IPS-20b (cell line): ENCODE measurements at regions not wholly inside any gene's neighbourhood (a gene's known extent, or its start where the extent isn't known, plus 50 kb on each side); places are given as distances from the start of the nearest gene placed in this dataset.
"Not testable (repeated sequence)": the region's sequence is repeated elsewhere in the genome, so short reads cannot be mapped to it uniquely, and the experiment has no call there.

Experiments
- H3K27ac ChIP-seq: one replicate; pipeline ENCODE4 v1.5.1; 2013; ENCODE audit warnings: low read length
- H3K27me3 ChIP-seq: 2 replicates; pipeline ENCODE4 v1.6.1; 2013; ENCODE audit warnings: mild to moderate bottlenecking, low read length, inconsistent platforms; ENCODE audit not compliant: insufficient read depth
- H3K36me3 ChIP-seq: 2 replicates; pipeline ENCODE4 v1.6.1; 2013; ENCODE audit warnings: low read depth, mild to moderate bottlenecking, inconsistent platforms, low read length, moderate library complexity; ENCODE audit not compliant: insufficient read depth
- H3K4me1 ChIP-seq: 2 replicates; pipeline ENCODE4 v1.6.1; 2013; ENCODE audit warnings: mild to moderate bottlenecking, control low read depth, inconsistent platforms, low read length, moderate library complexity; ENCODE audit not compliant: insufficient read depth
- H3K4me3 ChIP-seq: 2 replicates; pipeline ENCODE4 v1.5.1; 2013; ENCODE audit warnings: mild to moderate bottlenecking, low read length, inconsistent platforms
- H3K9ac ChIP-seq: 2 replicates; pipeline ENCODE4 v1.6.1; 2013; ENCODE audit warnings: low read depth, mild to moderate bottlenecking, inconsistent platforms, low read length, moderate library complexity
- H3K9me3 ChIP-seq: 2 replicates; pipeline ENCODE4 v1.6.1; 2013; ENCODE audit warnings: mild to moderate bottlenecking, low read depth, low read length, inconsistent platforms; ENCODE audit not compliant: insufficient read depth

DNA sequence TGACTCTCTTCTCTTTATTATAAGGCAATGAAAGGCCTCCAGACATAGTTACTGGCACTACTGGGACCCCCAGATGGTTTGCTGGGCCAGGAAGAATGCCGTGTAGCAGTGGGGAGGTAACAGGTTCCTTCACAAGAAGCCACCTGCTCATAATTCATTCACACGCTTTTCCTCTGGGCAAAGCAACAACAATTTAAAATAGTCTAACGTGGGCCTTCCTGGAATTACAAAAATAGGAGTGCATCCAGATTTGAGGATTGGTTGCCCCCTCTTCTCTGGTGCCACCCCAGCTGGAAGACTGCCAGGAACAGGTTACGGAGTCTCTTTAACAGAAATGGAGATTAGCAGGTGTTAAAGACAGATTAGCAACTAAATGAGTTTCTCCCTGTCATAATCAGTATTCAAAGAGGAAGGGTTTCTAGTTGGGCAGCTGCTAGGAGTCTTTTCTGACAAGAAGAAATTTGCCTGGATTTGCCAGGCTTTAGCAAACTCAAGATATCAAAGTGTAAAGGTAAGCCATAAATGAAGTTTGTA lies 409.6 kb downstream of the NPIPA8 start:
- H3K9ac ChIP-seq: no peak overlapping the region
- H3K27me3 ChIP-seq: no peaks in the 10 kb centered on the region
- no peak overlapping the region for H3K27ac ChIP-seq
- H3K36me3 ChIP-seq: no peaks in the 10 kb centered on the region
- no peaks in the 10 kb centered on the region for H3K9me3 ChIP-seq
- no peak overlapping the region; the same call in 1 of the 2 replicates for H3K4me3 ChIP-seq
- peaks cover 13% of the 10 kb centered on the region; the same call in 1 of the 2 replicates for H3K4me1 ChIP-seq

GRCh38 chr16:17926461-17926860 lies 410.1 kb downstream of the NPIPA8 start:
- Histone ChIP-seq H3K9me3 (no peaks in the 10 kb centered on the region), H3K9ac (no peak overlapping the region), H3K4me3 (no peak overlapping the region; the same call in 1 of the 2 replicates), H3K27me3 (no peaks in the 10 kb centered on the region), H3K27ac (no peak overlapping the region), H3K4me1 (peaks cover 13% of the 10 kb centered on the region; the same call in 1 of the 2 replicates), H3K36me3 (no peaks in the 10 kb centered on the region)

GRCh38 chr16:17925761-17926160 lies 410.8 kb downstream of the NPIPA8 start:
- H3K9ac ChIP-seq: no peak overlapping the region
- H3K4me3 ChIP-seq: no peak overlapping the region
- no peaks in the 10 kb centered on the region for H3K36me3 ChIP-seq
- H3K9me3 ChIP-seq: no peaks in the 10 kb centered on the region
- no peak overlapping the region for H3K27ac ChIP-seq
- peaks cover 13% of the 10 kb centered on the region; the same call in 1 of the 2 replicates for H3K4me1 ChIP-seq
- H3K27me3 ChIP-seq: no peaks in the 10 kb centered on the region

GRCh38 chr16:17921357-17921978 lies 415.1 kb downstream of the NPIPA8 start:
- no peaks in the 10 kb centered on the region for H3K36me3 ChIP-seq
- H3K27ac ChIP-seq: no peak overlapping the region
- H3K9me3 ChIP-seq: peaks cover 4% of the 10 kb centered on the region; the same call in 1 of the 2 replicates

DNA sequence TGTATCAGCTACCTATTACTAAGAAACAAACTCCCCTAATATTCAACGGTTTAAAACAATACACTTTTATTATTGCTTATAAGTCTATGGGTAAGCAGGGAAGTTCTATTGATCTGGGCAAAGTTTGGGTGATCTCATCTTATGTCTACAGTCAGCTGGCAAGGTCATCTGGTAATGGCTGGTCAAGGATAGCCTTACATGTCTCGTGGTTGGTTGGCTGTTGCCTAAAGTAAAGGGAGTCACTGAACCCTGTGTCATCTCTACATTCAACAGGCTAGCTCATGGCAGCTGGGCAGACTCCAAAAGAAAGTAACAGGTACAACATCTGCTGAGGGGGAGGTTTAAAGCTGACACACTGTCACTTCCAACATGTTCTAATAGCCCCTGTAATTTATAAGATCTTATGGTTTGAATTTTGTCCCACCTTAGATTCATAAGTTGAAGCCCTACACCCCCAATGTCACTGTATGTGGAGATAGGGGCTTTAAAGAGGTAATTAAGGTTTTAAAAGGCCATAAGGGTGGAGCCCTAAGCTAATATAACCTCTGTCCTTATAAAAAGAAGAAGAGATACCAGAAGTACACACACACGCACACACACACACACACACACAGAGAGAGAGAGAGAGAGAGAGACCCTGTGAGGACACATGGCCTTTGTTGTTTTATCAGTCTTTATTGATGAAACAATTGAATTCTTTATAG lies 419.1 kb downstream of the NPIPA8 start:
- H3K36me3 ChIP-seq: no peaks in the 10 kb centered on the region

More at GRCh38 chr16:17921357-17921978, 415.1 kb downstream of the NPIPA8 start:
- H3K4me3 ChIP-seq: no peak overlapping the region
- H3K4me1 ChIP-seq: peaks cover 3% of the 10 kb centered on the region; the same call in 1 of the 2 replicates
- no peaks in the 10 kb centered on the region for H3K27me3 ChIP-seq
- H3K9ac ChIP-seq: no peak overlapping the region

DNA sequence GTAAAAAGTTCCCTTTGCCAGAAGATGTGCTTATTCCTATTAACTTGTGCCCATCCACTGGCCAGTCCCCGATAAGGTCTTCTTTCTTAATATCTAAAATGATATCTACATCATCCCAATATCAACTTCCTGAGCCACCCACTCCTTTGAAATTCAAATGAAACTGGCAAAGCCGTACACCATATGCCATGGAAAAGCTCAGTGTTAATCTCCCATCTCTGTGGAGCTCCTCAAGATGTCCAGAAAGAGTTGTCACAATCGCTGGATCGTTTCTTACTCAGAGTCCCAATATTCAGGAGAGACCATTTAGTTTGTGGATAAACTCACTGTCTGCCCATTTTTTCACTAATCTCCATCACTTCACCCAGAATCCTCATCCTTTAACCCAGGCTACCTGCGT lies 420.7 kb downstream of the NPIPA8 start:
- Histone ChIP-seq H3K36me3 (no peaks in the 10 kb centered on the region), H3K4me3 (no peak overlapping the region), H3K9ac (no peak overlapping the region), H3K27me3 (no peaks in the 10 kb centered on the region), H3K4me1 (no peaks in the 10 kb centered on the region), H3K27ac (no peak overlapping the region), H3K9me3 (peaks cover 4% of the 10 kb centered on the region; the same call in 1 of the 2 replicates)

More for the DNA sequence above, 419.1 kb downstream of the NPIPA8 start:
- no peak overlapping the region for H3K9ac ChIP-seq
- no peaks in the 10 kb centered on the region for H3K27me3 ChIP-seq
- H3K4me3 ChIP-seq: no peak overlapping the region
- H3K27ac ChIP-seq: no peak overlapping the region
- peaks cover 4% of the 10 kb centered on the region; the same call in 1 of the 2 replicates for H3K9me3 ChIP-seq
- H3K4me1 ChIP-seq: no peaks in the 10 kb centered on the region

DNA sequence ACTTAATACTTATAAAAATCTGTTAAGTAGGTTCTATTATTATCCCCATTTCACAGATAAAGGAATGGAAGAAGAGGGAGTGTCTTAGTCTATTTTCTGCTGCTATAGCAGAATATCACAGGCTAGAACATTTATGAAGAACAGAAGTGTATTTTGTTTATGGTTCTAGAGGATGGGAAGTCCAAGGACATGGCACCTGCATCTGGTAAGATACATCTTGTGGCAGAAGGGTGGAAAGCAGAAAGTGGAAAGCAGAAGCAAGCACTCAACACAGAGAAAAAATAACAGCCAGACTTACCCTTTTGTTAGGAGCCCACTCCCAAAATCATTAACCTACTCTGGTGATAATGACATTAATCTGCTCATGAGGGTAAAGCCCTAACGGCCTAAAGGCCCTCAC lies 422.4 kb downstream of the NPIPA8 start:
- H3K9ac ChIP-seq: no peak overlapping the region
- peaks cover 1% of the 10 kb centered on the region; the same call in 1 of the 2 replicates for H3K9me3 ChIP-seq
- H3K4me1 ChIP-seq: no peaks in the 10 kb centered on the region
- no peak overlapping the region for H3K27ac ChIP-seq
- no peaks in the 10 kb centered on the region for H3K27me3 ChIP-seq
- H3K4me3 ChIP-seq: no peak overlapping the region
- H3K36me3 ChIP-seq: no peaks in the 10 kb centered on the region

- H3K9me3 ChIP-seq, H3K36me3 ChIP-seq, H3K4me3 ChIP-seq, H3K4me1 ChIP-seq, H3K27me3 ChIP-seq, H3K9ac ChIP-seq, H3K27ac ChIP-seq: not testable (repeated sequence)
These were observed 425.0 kb downstream of the NPIPA8 start for GRCh38 chr16:17911578-17911977.

GRCh38 chr16:17906626-17907025 lies 429.9 kb downstream of the NPIPA8 start:
- not testable (repeated sequence) for H3K9me3 ChIP-seq, H3K27ac ChIP-seq, H3K9ac ChIP-seq, H3K27me3 ChIP-seq, H3K4me1 ChIP-seq, H3K4me3 ChIP-seq, H3K36me3 ChIP-seq

DNA sequence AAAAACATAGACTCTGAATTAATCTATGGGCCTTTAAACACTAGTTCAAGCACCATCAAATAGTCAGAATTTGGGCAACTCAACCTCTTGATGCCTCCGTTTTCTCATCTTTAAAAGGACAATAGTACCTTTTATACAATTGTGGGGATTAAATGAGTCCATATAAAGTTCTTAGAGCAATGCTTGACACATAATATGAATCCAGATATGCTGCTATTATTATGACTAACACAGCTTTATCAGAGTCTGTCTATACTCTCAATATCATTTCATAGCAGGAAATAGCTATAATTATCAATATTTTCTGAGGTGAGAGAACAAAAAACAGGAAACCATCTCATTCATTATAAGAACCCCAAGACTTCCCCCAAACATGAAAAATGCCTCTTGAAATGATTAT lies 430.5 kb upstream of the XYLT1 start:
- H3K9me3 ChIP-seq: peaks cover 6% of the 10 kb centered on the region; the same call in 1 of the 2 replicates
- no peak overlapping the region for H3K27ac ChIP-seq
- no peaks in the 10 kb centered on the region for H3K27me3 ChIP-seq
- no peak overlapping the region for H3K4me3 ChIP-seq
- H3K36me3 ChIP-seq: no peaks in the 10 kb centered on the region
- no peaks in the 10 kb centered on the region for H3K4me1 ChIP-seq
- H3K9ac ChIP-seq: no peak overlapping the region

GRCh38 chr16:17899141-17899540 lies 428.4 kb upstream of the XYLT1 start:
- no peaks in the 10 kb centered on the region for H3K9me3 ChIP-seq
- no peak overlapping the region for H3K4me3 ChIP-seq
- no peaks in the 10 kb centered on the region for H3K27me3 ChIP-seq
- H3K27ac ChIP-seq: no peak overlapping the region
- H3K4me1 ChIP-seq: no peaks in the 10 kb centered on the region
- no peaks in the 10 kb centered on the region for H3K36me3 ChIP-seq
- H3K9ac ChIP-seq: no peak overlapping the region

DNA sequence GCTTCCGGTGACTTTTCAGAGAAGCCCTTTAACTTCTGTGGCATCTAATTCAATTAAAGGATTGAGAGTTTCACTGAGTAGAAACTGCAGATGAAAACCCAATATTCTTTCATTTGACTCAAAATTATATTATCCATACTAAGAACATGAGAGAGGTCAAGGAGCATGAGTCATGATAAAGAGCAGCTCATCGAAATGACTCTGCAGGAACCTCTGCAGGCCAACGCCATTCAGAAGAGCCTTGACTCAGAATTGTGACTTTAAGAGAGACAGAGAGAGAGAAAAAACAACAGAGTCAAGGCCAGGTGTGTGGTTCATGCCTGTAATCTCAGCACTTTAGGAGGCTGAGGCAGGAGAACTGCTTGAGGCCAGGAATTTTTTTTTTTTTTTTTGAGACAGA lies 417.2 kb upstream of the XYLT1 start:
- no peak overlapping the region for H3K4me3 ChIP-seq
- no peaks in the 10 kb centered on the region for H3K36me3 ChIP-seq
- H3K9me3 ChIP-seq: no peaks in the 10 kb centered on the region
- peaks cover 5% of the 10 kb centered on the region; the same call in 1 of the 2 replicates for H3K4me1 ChIP-seq
- H3K27ac ChIP-seq: no peak overlapping the region
- no peaks in the 10 kb centered on the region for H3K27me3 ChIP-seq
- no peak overlapping the region for H3K9ac ChIP-seq
